ENCODE measurements at regions not wholly inside any gene's neighbourhood (a gene's known extent, or its start where the extent isn't known, plus 50 kb on each side); places are given as distances from the start of the nearest gene placed in this dataset.

DNA sequence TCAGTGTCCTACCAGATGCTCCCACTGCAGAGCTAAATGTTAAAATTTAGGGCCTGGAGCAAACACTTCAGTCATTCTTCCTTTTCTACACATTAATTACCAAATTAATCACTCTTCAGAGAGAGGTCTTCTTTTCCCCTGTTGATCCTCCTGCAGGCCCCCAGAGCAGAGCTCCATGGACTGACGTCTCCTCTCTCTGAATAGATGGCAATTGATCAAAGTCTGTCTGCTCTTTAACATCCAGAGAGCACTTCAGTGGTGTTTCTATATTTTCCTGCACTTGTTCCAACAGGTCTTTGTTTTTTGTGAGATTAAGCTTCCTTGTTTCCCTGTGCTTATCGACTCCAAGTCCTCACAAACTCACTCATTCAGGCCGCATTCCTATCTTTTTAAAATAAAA is 239.3 kb downstream of the SIPA1L2 start:
- intact Hi-C loops (cut with DNase I): no loop called here
- DNase-seq: no peak

DNA sequence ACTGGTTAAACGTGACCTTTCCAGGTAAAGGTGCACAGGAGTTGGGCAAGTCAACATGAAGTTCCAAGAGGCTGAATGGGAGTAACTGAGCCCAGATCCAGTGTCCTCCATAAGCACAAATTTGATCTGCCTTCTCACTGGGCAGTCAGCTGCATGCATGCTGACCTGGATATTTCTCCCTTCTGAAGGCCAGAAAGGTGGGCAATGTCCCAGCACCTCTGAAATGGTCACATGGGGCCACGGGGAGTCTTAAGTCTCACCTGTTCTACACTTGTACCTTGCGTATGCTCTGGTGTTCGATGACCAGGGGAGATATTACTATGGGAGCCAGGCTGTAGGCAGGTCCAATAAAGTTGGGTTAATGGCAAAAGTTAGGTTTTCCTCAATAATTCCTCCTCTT is 240.2 kb downstream of the SIPA1L2 start:
- intact Hi-C loops (cut with DNase I): no loop called here
- no peak for DNase-seq

DNA sequence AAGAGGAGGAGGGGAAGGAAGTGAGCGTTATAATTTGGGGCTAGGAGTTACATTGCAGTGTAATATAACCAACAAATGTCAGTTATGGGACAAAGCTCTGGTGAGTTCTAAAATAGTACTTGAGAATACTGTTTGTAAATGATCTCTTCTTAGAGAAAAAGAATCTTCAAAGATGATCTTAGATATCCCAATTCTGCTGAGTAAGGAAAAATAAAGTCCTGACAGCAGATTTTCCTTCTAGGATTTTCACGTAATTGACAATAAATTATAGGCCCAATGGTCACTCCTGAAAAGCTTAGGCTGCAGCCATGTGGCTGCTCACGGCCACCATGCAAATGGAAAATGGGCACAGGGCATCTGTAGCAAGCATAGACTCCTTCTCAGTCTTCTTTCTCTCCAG is 241.6 kb downstream of the SIPA1L2 start:
- intact Hi-C loops (cut with DNase I): no loop called here

DNA sequence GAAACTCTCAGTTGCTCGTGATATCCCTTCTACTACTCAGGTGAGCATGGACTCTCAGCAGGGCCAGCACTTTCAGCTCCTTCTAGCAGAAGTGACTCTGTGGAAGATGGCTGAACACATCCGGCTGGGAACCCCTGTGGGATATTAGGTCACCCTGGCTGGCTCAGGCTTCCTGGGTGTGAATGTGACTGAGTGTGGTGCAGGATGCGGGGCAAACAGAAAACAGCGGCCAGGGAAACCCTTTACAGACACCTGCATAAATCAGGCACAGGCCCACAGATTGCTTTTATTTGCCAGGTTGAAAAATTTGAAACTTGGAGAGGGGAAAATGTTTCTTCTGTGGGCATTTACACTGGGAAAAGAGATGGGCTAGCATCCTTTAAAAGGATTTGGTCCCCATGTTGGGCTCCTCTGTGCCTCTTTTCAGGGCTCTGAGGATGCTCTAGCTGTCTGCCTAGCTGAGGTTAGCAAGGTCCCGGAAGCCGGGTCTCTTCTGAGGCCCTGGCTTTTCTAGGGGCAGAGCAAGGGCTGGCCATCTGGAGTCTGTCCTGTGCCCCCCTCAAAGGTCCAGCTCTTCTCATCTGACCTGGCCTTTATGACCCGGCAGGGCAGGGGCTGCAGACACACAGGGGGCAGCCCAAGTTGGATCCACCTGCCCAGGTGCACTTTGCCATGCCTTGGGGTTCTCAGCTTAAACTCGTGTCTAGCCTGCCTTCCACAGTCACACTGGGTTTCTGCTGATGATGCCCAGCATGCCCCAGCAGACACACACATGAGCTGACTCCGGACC is 243.0 kb downstream of the SIPA1L2 start:
- DNase-seq: peak in 1 of 10 donors; percentile 60
- intact Hi-C loops (cut with DNase I): no loop called here

More for the DNA sequence above, 241.6 kb downstream of the SIPA1L2 start:
- DNase-seq: no peak

DNA sequence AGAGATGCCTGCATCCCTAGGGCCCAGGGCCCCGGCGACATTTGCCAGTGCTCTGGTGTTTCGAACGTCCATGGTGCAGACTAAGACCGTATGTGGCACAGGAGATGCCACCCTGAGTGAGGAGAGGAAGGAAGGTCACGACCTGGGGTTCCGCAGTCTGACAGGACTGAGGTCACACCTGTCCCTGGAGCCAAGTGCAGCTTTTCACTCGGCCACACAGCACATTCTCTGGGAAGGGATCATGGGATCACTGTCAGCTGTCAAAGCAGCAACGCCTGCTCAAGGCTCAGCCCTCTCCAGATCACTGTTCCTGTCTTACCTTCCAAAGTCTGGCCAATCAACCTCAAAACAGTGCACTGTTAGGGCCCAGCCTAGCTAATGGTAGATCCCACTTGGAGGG is 243.6 kb downstream of the SIPA1L2 start:
- intact Hi-C loops (cut with DNase I): no loop called here
- DNase-seq: peak in 1 of 10 donors; percentile 57

DNA sequence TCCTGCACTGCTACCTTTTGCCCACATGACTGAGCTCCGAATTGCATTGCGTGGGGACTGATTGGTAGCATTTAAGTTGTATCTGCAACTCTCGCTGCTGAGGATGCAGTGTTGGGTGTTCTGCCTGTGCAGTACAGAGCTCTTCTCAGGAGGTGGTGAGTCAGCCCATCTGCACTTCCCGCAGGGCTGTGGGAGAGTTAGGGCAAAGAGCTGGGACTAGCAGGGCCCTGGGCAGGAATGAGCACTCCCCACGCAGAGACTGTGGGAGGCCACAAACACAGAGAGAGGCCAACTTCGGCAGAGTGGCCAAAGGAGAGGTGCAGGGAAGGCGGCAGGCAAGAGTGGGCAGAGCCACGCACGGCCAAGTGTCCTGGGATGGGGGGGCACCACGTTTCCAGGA is 244.7 kb downstream of the SIPA1L2 start:
- intact Hi-C loops (cut with DNase I): no loop called here
- DNase-seq: peak in 8 of 10 donors; percentile 39 to 92 (median 71)

DNA sequence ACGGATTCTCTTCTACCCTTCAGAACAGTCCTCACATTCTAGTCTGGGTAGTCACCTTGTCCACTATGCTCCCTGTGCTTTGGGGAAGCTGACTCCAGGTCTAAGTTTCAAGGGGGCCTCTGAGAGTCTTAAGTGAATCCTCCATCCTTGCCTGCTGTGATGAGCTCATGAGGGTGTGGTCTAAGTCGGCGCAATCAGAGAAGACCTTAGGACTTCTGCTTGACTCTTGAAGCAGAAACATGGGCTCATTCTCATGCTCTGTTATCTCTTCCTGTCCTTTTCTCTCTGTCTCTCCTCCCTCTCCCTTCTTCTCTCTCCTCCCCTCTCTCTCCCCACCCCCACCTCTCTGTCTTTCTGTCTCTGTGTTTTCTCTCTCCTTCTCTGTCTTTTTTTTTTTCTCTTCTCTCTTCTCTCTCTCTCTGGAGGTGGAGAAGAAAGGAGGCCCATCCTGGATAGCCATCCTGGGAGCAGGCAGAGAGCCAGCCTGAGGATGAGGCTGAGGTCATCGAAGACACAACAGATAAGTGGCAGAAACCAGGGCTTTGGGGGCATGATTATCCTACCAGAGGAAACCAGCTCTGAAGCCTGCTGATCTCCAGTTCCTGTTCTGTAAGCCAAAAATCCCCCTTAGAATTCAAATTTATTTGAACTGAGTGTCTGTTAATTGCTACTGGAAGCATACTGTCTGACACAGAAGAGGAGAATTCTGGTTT is 245.6 kb downstream of the SIPA1L2 start:
- intact Hi-C loops (cut with DNase I): no loop called here
- DNase-seq: no peak

DNA sequence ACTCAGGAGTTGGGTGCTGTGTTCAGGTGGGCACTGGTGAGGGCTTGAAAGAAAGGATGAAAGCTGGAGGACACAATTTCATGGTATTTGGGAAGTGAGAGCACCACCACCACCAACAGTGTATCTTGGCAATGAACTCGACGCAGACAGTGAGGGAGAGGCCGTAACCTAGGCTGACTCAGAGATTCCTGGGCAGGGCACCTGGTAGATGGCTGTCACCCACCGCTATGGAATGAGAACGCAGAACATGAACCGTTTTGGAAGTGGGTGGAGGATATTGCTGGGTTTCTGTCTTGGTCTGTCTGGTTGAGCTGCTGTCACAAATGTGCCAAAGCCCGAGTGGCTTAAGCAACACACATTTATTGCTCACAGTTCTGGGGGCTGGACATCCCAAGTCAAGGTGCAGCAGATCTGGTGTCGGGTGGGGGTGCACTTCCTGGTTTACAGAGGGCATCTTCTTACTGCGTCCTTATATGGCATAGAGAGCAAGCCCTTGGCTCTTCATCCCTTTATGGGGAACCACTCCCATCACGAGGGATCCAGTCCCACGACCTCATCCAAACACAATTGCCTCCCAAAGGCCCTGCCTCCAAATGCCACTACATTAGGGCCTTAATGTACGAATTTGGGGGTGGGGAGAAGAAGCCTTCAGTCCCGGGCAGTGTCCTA is 246.3 kb downstream of the SIPA1L2 start:
- DNase-seq: no peak
- intact Hi-C loops (cut with DNase I): no loop called here

DNA sequence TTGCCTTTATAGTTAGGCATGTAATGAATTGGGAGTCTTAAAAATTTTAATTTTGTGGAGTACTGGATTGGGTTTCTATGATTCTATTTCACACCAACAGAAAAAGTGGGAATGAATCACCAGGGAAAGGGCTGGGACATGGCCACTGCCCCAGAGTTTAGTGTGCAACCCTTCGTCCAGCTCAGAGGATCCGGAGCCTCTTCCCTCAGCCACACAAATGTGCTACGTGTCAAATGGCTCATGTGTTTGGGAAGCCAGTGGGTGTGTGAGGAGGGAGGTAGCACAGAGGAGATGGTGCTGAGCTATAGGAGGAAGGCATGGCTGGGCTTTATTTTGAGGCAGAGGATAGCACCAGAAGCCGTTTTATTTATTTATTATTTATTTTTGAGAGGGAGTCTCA is 247.3 kb downstream of the SIPA1L2 start:
- DNase-seq: peak in 1 of 10 donors; percentile 76
- intact Hi-C loops (cut with DNase I): no loop called here

DNA sequence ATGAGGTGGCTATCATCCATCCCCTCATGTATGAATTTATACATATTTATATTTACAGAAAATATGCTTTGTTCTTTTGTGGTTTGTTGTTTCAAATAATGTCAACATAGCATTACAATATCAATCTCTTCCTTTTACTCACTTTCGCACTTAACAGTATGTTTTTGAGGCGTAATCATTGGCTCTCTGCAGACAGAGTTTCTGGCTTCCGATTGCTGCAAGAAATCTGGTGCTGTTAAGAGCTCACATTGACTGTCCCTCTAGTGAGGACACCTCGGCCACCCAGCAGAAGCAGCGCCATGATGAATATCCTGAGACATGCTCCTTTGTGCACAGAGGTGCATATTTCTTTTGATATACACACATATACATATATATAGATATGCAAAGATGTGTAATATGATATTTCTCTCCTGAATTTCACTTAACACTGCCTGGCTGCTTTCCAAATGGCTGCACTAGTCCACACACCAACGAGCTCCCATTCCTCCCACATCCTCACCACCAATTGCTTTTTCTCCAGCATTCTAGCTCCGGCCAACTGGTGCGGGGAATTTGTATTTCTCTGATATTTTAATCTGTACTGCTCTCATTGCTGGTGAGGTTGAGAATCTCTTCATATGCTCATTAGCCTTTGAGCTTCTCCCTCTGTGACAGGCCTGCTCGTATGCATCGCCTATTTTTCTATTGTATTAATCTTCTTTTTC is 248.4 kb downstream of the SIPA1L2 start:
- peak in 1 of 10 donors; percentile 30 for DNase-seq
- intact Hi-C loops (cut with DNase I): no loop called here

DNA sequence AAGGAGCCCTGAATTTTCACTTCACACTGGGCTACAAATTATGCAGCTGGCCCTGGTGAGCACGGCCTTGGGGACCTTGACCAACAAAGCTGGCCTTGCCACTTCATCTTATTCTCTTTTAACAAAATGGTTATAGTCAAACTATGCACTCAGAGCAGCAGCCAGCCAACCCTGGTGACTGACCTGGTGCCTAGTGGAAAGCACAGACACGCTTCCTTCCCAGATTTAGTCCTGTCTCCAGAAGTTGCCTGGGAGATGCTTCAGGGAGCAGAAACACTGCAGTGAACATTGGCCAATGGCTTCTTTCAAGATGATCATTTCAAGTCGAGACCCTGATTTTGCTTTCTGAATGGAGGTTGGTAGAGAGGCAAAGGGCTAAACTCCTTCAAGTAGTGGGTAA is 249.3 kb downstream of the SIPA1L2 start:
- intact Hi-C loops (cut with DNase I): no loop called here
- peak in 2 of 10 donors; percentile 64 to 71 for DNase-seq

DNA sequence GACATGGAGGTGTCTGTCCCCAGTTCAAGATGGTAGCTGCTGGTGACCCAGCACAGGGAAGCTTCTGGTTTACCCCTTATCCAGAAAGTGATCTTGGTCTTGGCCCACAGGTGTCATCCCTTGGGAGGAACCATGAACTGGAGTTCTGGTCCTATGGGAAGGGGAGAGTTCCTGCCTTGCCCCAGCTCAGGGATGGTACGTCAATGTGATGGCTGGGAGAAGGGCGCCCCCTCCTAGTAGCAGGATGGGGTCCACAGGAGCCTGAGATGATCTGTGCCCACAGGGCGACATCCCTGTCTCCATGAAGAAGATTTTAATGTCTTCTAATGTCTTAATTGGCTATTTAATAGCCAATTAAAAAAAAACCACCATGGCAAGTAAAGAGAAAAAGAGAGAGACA is 249.8 kb downstream of the SIPA1L2 start:
- DNase-seq: peak in 2 of 10 donors; percentile 51 to 59
- intact Hi-C loops (cut with DNase I): no loop called here

DNA sequence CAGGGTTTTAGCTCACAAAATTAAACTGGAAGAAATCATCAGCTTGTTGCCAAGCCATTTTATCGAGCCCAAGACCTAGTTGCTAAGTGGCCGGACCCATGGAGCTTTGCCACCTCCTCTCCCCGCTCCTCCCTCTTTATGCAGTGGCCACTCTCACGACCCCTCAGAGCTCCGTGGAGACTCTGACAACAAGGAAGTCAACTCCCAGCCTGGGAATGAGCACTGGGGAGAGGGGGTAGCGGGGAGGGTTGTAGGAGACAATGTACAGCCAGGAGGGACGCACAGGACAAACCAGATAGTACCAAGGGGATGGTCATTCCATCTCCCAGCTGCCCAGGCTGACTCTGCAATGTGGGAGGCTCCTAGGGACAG is 250.9 kb downstream of the SIPA1L2 start:
- DNase-seq: peak in 1 of 10 donors; percentile 50
- intact Hi-C loops (cut with DNase I): no loop called here

DNA sequence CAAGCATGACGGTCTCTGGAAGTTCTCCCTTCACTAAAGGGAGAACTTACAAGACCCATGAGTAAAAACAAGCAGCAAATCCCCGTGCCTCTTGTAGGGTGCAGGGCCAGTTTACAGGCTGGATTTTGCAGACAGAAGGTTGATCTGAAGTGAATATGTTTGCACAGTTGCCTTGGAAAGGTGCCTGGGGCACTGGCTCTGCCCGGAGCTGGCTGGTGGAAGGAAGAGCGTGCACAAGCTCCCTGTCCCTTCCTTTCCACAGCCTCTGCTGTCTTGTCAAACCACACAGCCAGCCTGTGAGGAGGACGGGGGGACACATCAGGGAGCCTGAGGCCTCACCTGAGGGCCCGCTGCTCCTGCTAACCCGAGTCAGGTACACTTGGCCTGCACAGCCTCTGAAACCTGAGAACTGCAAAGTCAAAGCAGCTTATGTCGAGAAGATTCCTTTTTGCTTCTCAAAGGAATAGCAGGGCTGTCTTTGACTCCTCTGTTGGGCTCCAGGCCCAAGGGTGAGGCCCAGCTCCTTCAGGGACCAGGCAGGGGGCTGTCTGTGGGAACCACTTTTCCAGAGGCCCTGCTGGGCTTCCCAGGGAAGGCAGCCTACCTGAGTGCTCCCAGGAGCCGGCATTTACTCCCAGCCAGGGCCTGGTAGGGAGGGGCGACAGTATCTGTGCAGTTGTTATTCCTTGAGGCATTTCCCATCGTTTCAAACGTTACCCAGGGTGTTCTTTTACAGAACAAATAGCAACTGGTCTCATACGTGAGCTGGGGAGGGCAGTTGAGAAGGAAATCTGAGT is 251.5 kb downstream of the SIPA1L2 start:
- intact Hi-C loops (cut with DNase I): no loop called here
- DNase-seq: peak in 1 of 10 donors; percentile 55

DNA sequence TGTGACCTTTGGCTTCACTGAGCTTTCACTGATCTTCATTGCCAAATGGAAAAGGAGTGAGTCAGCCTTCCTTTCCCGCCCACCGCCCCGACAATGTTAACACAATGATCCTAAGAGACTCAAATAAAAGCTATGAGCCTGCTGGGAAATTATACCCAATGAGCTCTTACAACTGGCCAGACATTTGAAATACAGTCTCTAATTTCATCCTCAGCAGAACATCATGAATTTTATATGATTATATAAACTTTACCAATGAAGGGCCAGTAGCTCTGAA is 252.5 kb downstream of the SIPA1L2 start:
- no peak for DNase-seq
- intact Hi-C loops (cut with DNase I): no loop called here

DNA sequence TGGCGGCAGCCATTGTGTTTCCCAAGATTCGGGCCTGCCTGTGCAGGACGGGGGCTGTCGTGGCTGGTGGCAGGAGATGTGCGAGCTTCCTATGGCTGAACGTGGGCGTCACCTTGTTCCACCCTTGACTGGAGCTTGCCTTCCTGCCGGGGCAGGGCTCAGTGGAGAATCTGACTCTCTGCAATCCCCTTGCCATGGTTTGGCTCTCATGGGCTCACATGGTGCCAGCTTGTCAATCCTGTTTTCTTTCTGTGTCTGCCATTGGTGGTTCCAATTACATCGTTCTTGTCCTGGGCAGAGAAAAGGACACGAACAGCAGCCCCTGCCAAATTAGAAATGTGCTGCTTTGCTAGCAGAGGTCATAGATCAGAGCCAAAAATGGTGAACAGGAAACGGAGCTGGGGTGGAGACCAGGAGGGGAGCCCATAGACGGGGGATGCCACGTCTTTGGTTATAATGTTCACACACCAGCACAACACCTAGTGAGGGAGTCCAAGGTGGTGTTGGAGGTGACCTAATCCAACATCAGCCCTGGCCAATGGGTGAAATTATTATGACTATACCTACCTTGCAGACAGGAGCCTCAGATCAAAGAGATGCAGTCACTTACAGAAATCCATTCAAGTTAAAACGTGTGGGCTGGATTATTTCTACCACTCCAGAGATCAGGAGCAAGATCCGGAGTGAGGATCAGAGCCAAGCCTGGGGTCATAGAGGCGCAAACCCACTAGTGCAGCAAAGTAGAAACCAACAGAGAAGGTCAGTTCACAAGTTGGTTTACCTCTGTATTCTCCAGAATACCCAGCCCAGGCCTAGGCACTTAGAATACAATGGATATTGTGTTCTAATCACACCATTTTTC is 253.1 kb downstream of the SIPA1L2 start:
- intact Hi-C loops (cut with DNase I): no loop called here
- DNase-seq: peak in 1 of 10 donors; percentile 67

DNA sequence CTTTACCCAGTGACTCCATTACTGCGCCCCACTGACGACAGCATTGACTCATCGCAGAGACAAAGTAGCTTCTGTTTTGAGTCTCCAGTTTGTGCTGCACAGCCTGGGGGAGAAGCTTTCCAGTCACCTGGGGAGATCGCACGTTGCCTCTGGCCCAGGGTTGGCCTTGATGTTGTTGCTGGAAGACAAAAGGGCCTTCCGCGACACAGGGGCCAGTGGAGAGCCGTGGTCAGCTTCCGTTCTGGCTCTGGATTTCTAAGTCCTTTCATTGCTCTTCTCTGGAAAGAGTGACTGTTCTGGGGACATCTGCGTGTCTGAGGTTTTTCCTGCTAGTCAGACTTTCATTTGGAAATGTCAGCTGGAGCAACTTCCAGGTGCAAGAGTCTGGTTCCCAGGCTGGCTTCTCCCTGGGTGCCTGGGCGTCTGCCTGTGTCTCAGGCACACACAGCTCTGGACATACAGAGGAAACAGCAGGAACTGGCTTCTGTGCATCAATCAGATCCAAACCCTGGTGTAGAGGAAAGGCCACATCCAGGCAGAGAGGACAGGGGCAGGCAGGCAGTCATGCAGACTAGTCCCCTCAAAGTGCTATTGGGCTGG is 257.0 kb downstream of the SIPA1L2 start:
- intact Hi-C loops (cut with DNase I): no loop called here
- peak in 2 of 10 donors; percentile 62 to 82 for DNase-seq

DNA sequence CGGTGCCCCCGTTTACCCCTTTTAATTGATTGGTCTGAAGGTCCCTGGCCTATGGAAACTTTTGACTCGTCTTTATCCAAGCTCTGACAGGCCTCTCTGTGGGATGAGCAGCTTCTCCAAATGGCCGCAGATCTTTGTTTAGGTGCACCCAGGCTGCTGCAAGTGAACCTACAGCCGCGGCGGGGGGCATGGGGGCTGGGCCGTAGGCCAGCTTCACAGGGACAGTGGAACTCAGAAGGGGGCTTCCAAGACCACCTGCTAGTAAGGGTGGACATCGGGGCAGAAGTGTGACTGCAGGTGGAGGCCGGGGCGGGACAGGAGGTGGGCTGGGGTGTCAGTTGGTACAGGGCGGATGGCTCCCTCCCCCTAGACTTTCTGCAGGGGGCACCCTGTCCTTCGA is 257.5 kb downstream of the SIPA1L2 start:
- intact Hi-C loops (cut with DNase I): no loop called here
- DNase-seq: peak in 2 of 10 donors; percentile 56 to 58
